ENCODE measurements at regions not wholly inside any gene's neighbourhood (a gene's known extent, or its start where the extent isn't known, plus 50 kb on each side); places are given as distances from the start of the nearest gene placed in this dataset.

DNA sequence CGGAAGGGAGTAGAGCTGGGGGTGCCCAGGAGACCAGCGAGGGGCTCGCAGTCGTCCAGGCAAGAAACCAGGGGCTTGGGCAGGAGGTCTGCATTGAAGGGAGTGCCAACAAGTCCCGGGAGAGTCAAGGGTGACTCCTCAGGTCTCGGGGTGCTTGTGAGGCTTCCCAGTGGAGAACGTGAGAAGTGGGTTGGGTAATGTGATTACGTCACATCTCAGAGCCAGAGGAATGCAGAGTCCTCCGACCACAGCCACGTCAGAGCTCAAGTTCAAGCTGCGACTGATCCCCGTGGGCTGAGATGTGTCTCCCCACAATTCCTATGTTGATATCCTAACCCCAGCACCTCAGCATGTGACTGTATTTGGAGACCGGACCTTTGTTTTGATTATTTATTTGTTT is 89.7 kb upstream of the SHANK2 start:
- no peaks in the 10 kb centered on the region for H3K9me3 ChIP-seq (replicated peaks in 1 of 3)
- no peak overlapping the region for H3K27ac ChIP-seq
- H3K27me3 ChIP-seq = no peaks in the 10 kb centered on the region
- H3K36me3 ChIP-seq (replicated peaks in 1 of 2) = no peaks in the 10 kb centered on the region
- no peaks in the 10 kb centered on the region for H3K4me1 ChIP-seq (replicated peaks in 1 of 2)
- no peak overlapping the region for H3K4me3 ChIP-seq
- DNase-seq = no peak
- intact Hi-C loops (cut with DNase I) = no loop called here
- no peak for TF ChIP-seq POLR2A (IDR thresholded peaks at IDR 0.05)
- TF ChIP-seq, protein P1, sequence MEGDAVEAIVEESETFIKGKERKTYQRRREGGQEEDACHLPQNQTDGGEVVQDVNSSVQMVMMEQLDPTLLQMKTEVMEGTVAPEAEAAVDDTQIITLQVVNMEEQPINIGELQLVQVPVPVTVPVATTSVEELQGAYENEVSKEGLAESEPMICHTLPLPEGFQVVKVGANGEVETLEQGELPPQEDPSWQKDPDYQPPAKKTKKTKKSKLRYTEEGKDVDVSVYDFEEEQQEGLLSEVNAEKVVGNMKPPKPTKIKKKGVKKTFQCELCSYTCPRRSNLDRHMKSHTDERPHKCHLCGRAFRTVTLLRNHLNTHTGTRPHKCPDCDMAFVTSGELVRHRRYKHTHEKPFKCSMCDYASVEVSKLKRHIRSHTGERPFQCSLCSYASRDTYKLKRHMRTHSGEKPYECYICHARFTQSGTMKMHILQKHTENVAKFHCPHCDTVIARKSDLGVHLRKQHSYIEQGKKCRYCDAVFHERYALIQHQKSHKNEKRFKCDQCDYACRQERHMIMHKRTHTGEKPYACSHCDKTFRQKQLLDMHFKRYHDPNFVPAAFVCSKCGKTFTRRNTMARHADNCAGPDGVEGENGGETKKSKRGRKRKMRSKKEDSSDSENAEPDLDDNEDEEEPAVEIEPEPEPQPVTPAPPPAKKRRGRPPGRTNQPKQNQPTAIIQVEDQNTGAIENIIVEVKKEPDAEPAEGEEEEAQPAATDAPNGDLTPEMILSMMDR (IDR thresholded peaks at IDR 0.05) = no peak
- 81 to 89% (median 86%) methylated on average over 13 of the region's 13 CpGs for WGBS, 4 donors

DNA sequence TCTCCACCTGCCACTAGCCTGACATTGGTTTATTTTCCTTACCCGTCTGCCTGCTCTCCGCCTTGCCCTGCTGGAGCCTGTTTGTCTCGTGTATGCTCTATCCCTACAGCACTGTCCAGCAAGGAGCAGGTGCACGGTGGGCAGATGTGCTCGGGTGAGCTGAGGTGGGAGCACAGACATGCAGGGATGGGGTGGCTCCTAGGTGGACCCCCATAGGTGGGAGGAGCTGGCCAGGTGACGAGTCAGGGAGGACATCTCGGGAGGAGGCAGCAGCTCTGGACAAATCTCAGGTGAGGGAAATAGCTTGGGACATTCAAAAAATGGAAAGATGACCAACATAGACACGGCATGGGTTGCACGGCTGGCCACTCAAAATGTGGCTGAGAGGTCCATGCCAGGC is 89.2 kb upstream of the SHANK2 start:
- H3K9me3 ChIP-seq (replicated peaks in 1 of 3) = no peaks in the 10 kb centered on the region
- 86 to 93% (median 91%) methylated on average over 9 of the region's 9 CpGs for WGBS, 4 donors
- H3K27me3 ChIP-seq = no peaks in the 10 kb centered on the region
- H3K36me3 ChIP-seq (replicated peaks in 1 of 2) = no peaks in the 10 kb centered on the region
- H3K4me3 ChIP-seq = no peak overlapping the region
- DNase-seq = no peak
- intact Hi-C loops (cut with DNase I) = no loop called here
- no peaks in the 10 kb centered on the region for H3K4me1 ChIP-seq (replicated peaks in 1 of 2)
- TF ChIP-seq, protein P1 (IDR thresholded peaks at IDR 0.05) = no peak
- TF ChIP-seq POLR2A (IDR thresholded peaks at IDR 0.05) = no peak
- H3K27ac ChIP-seq = no peak overlapping the region

DNA sequence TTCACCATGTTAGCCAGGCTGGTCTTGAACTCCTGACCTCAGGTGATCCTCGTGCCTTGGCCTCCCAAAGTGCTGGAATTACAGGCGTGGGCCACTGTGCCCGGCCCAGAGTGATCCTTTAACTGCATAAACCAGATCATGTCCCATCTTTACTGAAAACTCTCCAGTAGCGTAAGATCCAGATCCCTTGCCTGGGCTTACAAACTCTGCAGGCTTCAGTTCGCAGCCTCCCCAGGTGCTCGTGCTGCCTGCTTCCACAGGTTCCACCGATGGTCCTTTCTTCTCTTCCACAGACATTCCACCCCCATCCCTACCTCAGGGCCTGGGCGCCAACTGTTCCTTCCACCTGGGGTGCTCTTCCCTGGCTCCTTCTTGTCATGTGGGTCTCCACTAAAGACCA is 88.8 kb upstream of the SHANK2 start:
- H3K27me3 ChIP-seq = no peaks in the 10 kb centered on the region
- TF ChIP-seq, protein P1 (IDR thresholded peaks at IDR 0.05) = no peak
- no peak for TF ChIP-seq POLR2A (IDR thresholded peaks at IDR 0.05)
- no peak overlapping the region for H3K4me3 ChIP-seq
- 90 to 96% (median 91%) methylated on average over 8 of the region's 8 CpGs for WGBS, 4 donors
- no peaks in the 10 kb centered on the region for H3K9me3 ChIP-seq (replicated peaks in 1 of 3)
- intact Hi-C loops (cut with DNase I) = no loop called here
- H3K36me3 ChIP-seq (replicated peaks in 1 of 2) = no peaks in the 10 kb centered on the region
- H3K27ac ChIP-seq = no peak overlapping the region
- no peak for DNase-seq
- no peaks in the 10 kb centered on the region for H3K4me1 ChIP-seq (replicated peaks in 1 of 2)

DNA sequence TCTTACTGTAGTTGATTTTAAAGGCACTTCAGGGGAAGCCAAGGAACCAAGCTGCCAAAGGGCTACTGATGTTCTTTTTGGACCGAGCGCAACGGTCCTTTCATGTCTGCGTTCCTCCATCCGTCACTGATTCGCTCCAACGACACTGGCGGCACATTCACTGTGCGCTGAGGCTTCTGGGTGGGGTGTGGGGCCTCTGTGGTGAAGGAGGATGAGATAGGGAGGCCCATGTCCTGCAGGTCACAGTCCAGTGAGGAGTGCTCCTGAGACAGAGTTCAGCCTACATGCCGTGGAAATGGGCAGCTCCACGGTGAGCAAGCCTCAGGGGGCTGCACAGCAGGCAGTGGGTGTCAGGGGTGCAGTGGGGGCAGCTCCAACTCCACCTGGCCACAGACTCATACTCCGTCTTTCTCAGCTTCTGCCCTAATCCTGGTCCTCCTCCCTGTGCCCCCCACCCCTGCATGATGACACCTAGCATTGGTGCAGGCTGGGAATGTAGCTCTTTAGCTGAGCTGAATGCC is 87.8 kb upstream of the SHANK2 start:
- intact Hi-C loops (cut with DNase I) = no loop called here
- H3K27ac ChIP-seq = no peak overlapping the region
- H3K4me3 ChIP-seq = no peak overlapping the region
- no peaks in the 10 kb centered on the region for H3K36me3 ChIP-seq (replicated peaks in 1 of 2)
- H3K4me1 ChIP-seq (replicated peaks in 1 of 2) = no peaks in the 10 kb centered on the region
- no peak for DNase-seq
- no peaks in the 10 kb centered on the region for H3K27me3 ChIP-seq
- no peaks in the 10 kb centered on the region for H3K9me3 ChIP-seq (replicated peaks in 1 of 3)
- no peak for TF ChIP-seq POLR2A (IDR thresholded peaks at IDR 0.05)
- TF ChIP-seq, protein P1 (IDR thresholded peaks at IDR 0.05) = no peak
- 81 to 93% (median 87%) methylated on average over 10 to 12 of the region's 12 CpGs for WGBS, 4 donors

Data from adrenal gland (tissue), 9 donors.